Neural progenitor cell (in vitro differentiated cells): ENCODE measurements at regions not wholly inside any gene's neighbourhood (a gene's known extent, or its start where the extent isn't known, plus 50 kb on each side); places are given as distances from the start of the nearest gene placed in this dataset.

ENCODE experiments used
- CTCF ChIP-seq: fragments of 200-600 bp; sonication (generic); IDR thresholded peaks from 2 replicates; pipeline ENCODE4 v1.5.1; 2017; ENCODE audit warnings: antibody characterized with exemption, mild to moderate bottlenecking
- EZH2 ChIP-seq: fragments of 200-600 bp; sonication (generic); IDR thresholded peaks from 2 replicates; pipeline ENCODE4 v1.6.1; 2017; ENCODE audit warnings: antibody characterized with exemption, mild to moderate bottlenecking, moderate library complexity
- EZH2phosphoT487 ChIP-seq: fragments of 200-600 bp; sonication (generic); IDR thresholded peaks from 2 replicates; pipeline ENCODE4 v1.6.1; 2017; ENCODE audit warnings: antibody characterized with exemption

DNA sequence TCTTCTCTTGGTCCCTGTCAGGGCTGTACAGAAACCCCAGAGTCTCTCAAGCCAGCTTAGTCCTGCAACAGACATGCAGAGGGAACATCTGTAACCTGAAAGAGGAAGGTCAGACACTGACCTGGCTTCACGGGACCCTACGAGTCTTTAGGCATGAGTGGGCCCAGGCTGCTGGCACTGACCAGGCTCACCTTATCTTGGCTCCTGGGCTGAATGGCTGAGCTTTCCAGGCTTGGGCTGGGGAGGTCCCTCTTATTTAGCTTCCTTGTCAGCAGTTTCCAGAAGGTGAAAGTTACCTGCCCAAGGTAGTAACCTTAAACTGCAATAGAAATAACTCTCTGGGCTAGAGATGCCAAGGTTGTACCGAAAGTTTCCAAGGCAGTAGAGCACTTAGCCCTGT is 58.4 kb upstream of the FUT8 start:
- TF ChIP-seq CTCF (no peak), EZH2 (no peak), EZH2phosphoT487 (no peak)
